ENCODE measurements at regions not wholly inside any gene's neighbourhood (a gene's known extent, or its start where the extent isn't known, plus 50 kb on each side); places are given as distances from the start of the nearest gene placed in this dataset.
"Not testable (repeated sequence)": the region's sequence is repeated elsewhere in the genome, so short reads cannot be mapped to it uniquely, and the experiment has no call there.

DNA sequence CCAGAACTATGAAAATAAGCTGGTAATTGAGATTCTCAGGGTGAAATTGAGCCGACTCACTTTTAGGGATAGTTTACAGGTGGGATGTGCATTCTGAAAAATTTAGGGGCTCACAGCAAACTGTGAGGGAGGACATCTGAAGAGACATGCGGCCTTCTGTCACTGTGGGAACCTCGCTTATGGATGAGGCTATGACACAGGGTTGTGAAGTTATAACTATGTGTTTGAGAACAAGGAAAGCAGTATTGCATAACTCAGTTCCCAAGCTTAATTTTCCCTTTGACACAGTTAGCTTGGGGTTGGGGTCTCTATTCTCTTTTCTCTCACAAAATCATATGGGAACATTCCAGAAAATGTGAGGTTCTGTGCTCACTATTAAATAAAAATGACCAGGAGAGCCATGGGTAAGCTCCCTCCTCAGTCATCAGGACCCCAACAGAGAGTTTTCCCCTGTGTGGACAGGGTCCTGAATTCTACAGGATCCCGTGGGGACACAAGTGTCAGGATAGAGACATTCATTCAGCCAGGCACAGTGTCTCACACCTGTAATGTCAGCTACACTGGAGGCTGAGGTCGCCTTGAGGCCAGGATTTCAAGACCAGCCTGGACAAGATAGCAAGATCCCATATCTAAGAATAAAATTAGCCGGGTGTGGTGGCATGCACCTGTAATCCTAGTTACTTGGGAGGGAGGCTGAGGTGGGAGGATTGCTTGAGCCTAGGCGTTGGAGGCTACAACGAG is 1507.7 kb upstream of the TPTE start:
- TF ChIP-seq JUND (IDR thresholded peaks at IDR 0.05; ENCODE audit: borderline replicate concordance, low read depth, low read length); JUND (tag; IDR thresholded peaks at IDR 0.05; ENCODE audit: borderline replicate concordance, low read depth, low read length); ZNF133 (CRISPR knock-in tag; IDR thresholded peaks at IDR 0.05); CBX2 (IDR thresholded peaks at IDR 0.05; ENCODE audit: insufficient read depth, low read length, poor library complexity, severe bottlenecking); ZKSCAN8 (CRISPR knock-in tag; IDR thresholded peaks at IDR 0.05); RFX5 (IDR thresholded peaks at IDR 0.05; ENCODE audit: low read depth, low read length): not testable (repeated sequence)
- TF ChIP-seq, protein P1, sequence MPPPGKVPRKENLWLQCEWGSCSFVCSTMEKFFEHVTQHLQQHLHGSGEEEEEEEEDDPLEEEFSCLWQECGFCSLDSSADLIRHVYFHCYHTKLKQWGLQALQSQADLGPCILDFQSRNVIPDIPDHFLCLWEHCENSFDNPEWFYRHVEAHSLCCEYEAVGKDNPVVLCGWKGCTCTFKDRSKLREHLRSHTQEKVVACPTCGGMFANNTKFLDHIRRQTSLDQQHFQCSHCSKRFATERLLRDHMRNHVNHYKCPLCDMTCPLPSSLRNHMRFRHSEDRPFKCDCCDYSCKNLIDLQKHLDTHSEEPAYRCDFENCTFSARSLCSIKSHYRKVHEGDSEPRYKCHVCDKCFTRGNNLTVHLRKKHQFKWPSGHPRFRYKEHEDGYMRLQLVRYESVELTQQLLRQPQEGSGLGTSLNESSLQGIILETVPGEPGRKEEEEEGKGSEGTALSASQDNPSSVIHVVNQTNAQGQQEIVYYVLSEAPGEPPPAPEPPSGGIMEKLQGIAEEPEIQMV (tag; conservative IDR thresholded peaks at IDR 0.05; ENCODE audit: low read depth), result not testable (repeated sequence)
